GM12878 (cell line): ENCODE measurements at regions not wholly inside any gene's neighbourhood (a gene's known extent, or its start where the extent isn't known, plus 50 kb on each side); places are given as distances from the start of the nearest gene placed in this dataset.

Experiments
- ATAC-seq: fragments of 200-7000 bp; cut with Tn5 transposase; 3 replicates; pipeline ENCODE4 v1.9.1; 2020; ENCODE audit warnings: mild to moderate bottlenecking, moderate library complexity
- BruUV-seq: library from RNA; stranded (reverse); fragments of 400-500 nt; replicated peaks from 2 replicates; lab custom pipeline; 2021; lab: Mats Ljungman, UMichigan
- CTCF ChIA-PET: fragments of 300-600 bp; sonication (Branson Sonifier 250); formaldehyde crosslinking; extraction: SDS; loops from one replicate; lab custom pipeline; 2021; ENCODE audit warnings: inconsistent platforms; lab: Yijun Ruan, JAX
- POLR2A ChIA-PET: fragments of 350-600 bp; formaldehyde crosslinking; extraction: SDS; loops from one replicate; lab custom pipeline; 2021; ENCODE audit warnings: inconsistent platforms; lab: Charles Lee
- RAD21 ChIA-PET: fragments of 300-600 bp; sonication (Branson Sonifier 250); formaldehyde crosslinking; loops from one replicate; lab custom pipeline; 2023; ENCODE audit warnings: antibody characterized with exemption; ENCODE audit not compliant: unreplicated experiment; lab: Charles Lee
- SMC1A ChIA-PET: fragments of 300-600 bp; sonication (Branson Sonifier 250); formaldehyde crosslinking; loops from one replicate; lab custom pipeline; 2023; ENCODE audit not compliant: unreplicated experiment, uncharacterized antibody; lab: Charles Lee
- DNase-seq: peaks from one replicate; pipeline ENCODE4 v3.0.0-alpha.2; 2011; ENCODE audit warnings: low read depth, low spot score
- FAIRE-seq: peaks from 3 replicates; lab custom pipeline; 2011; peaks lifted over from hg19 to GRCh38; lab: Jason Lieb, UNC
- H2AFZ ChIP-seq: 2 replicates; pipeline ENCODE4 v1.6.0; 2011; ENCODE audit warnings: low read depth, low read length, control low read depth; ENCODE audit not compliant: control insufficient read depth
- H3K27ac ChIP-seq: 2 replicates; pipeline ENCODE4 v1.5.1; 2011; ENCODE audit warnings: control low read depth; ENCODE audit not compliant: control insufficient read depth, insufficient read depth
- H3K27me3 ChIP-seq, 2 experiments: replicated peaks in 1 of 2; 2 replicates each; pipeline versions ENCODE4 v1.6.0 to v1.6.1; 2011; ENCODE audit warnings: low read length in 1 of 2; ENCODE audit not compliant: control insufficient read depth in 2 of 2, insufficient read depth in 2 of 2
- H3K36me3 ChIP-seq, 2 experiments: 2 replicates each; pipeline ENCODE4 v1.5.1; 2011; ENCODE audit warnings: low read length in 1 of 2; ENCODE audit not compliant: control insufficient read depth in 2 of 2, insufficient read depth in 2 of 2
- H3K4me1 ChIP-seq: 2 replicates; pipeline ENCODE4 v1.6.1; 2011; ENCODE audit warnings: mild to moderate bottlenecking, low read length, moderate library complexity, mixed read lengths; ENCODE audit not compliant: control insufficient read depth, insufficient read depth
- H3K4me2 ChIP-seq: 2 replicates; pipeline ENCODE4 v1.6.0; 2011; ENCODE audit warnings: control low read depth; ENCODE audit not compliant: control insufficient read depth, insufficient read depth
- H3K4me3 ChIP-seq: fragments of 200-600 bp; sonication (generic); 2 replicates; pipeline ENCODE4 v1.5.1; 2016
- H3K79me2 ChIP-seq: 2 replicates; pipeline ENCODE4 v1.6.0; 2011; ENCODE audit warnings: low read length; ENCODE audit not compliant: control insufficient read depth, insufficient read depth
- H3K9ac ChIP-seq: 2 replicates; pipeline ENCODE4 v1.8.0; 2011; ENCODE audit warnings: low read length, control low read depth, mixed read lengths; ENCODE audit not compliant: control insufficient read depth, insufficient read depth
- H3K9me3 ChIP-seq: replicated peaks from 3 replicates; pipeline ENCODE4 v1.5.1; 2011; ENCODE audit warnings: mild to moderate bottlenecking, low read length; ENCODE audit not compliant: control insufficient read depth, insufficient read depth
- H4K20me1 ChIP-seq: 2 replicates; pipeline ENCODE4 v1.6.0; 2011; ENCODE audit not compliant: control insufficient read depth, insufficient read depth
- BMI1 ChIP-seq: fragments of 450-650 bp; IDR thresholded peaks from 2 replicates; pipeline ENCODE4 v1.6.1; 2016; ENCODE audit warnings: mild to moderate bottlenecking, moderate library complexity, borderline replicate concordance
- CEBPB ChIP-seq, 2 experiments: fragments of 150-350 bp in 1 of 2; IDR thresholded peaks; 2 replicates each; pipeline ENCODE4 v1.6.1; 2012 to 2014; ENCODE audit warnings: low read depth in 2 of 2, low read length in 2 of 2, borderline replicate concordance in 1 of 2, inconsistent platforms in 1 of 2
- CHD1 ChIP-seq: IDR thresholded peaks from 2 replicates; pipeline ENCODE4 v1.6.1; 2012; ENCODE audit warnings: low read depth, low read length, improper control_type of control experiment
- EZH2 ChIP-seq: IDR thresholded peaks from 2 replicates; pipeline ENCODE4 v1.6.1; 2012; ENCODE audit warnings: low read depth, mild to moderate bottlenecking, control low read depth, inconsistent platforms, low read length, borderline replicate concordance; ENCODE audit not compliant: control insufficient read depth
- HDAC6 ChIP-seq: fragments of 200-600 bp; sonication (generic); IDR thresholded peaks from one replicate; pipeline ENCODE4 v1.8.0; 2017; ENCODE audit warnings: antibody characterized with exemption; ENCODE audit not compliant: unreplicated experiment
- IKZF1 ChIP-seq: fragments of 450-650 bp; conservative IDR thresholded peaks from 2 replicates; pipeline ENCODE4 v1.6.1; 2017; ENCODE audit warnings: antibody characterized with exemption, mild to moderate bottlenecking
- IKZF2 ChIP-seq, 2 experiments: fragments of 450-650 bp; IDR thresholded peaks; 2 replicates each; pipeline ENCODE4 v1.6.1; 2017; ENCODE audit warnings: mild to moderate bottlenecking in 2 of 2, moderate library complexity in 2 of 2
- MTA2 ChIP-seq: fragments of 450-650 bp; IDR thresholded peaks from 2 replicates; pipeline ENCODE4 v1.6.1; 2016; ENCODE audit warnings: low read depth, mild to moderate bottlenecking, moderate library complexity
- MTA3 ChIP-seq: IDR thresholded peaks from 2 replicates; pipeline ENCODE4 v1.6.1; 2012; ENCODE audit warnings: low read length, inconsistent platforms, borderline replicate concordance
- RUNX3 ChIP-seq: IDR thresholded peaks from 2 replicates; pipeline ENCODE4 v1.6.1; 2012; ENCODE audit warnings: low read length, inconsistent platforms
- SMAD1 ChIP-seq: fragments of 450-650 bp; IDR thresholded peaks from 2 replicates; pipeline ENCODE4 v1.6.1; 2018; ENCODE audit warnings: mild to moderate bottlenecking, low read depth; ENCODE audit not compliant: partially characterized antibody
- SMAD5 ChIP-seq: IDR thresholded peaks from 2 replicates; pipeline ENCODE4 v1.6.1; 2016; ENCODE audit warnings: antibody characterized with exemption, low read depth
- SPI1 ChIP-seq: IDR thresholded peaks from 2 replicates; pipeline ENCODE4 v1.6.1; 2011; ENCODE audit warnings: low read depth, mild to moderate bottlenecking, low read length, moderate library complexity, borderline replicate concordance; ENCODE audit not compliant: insufficient read depth
- STAT1 ChIP-seq: fragments of 450-650 bp; conservative IDR thresholded peaks from 2 replicates; pipeline ENCODE4 v1.6.1; 2014; ENCODE audit warnings: antibody characterized with exemption, mild to moderate bottlenecking
- WGBS: methylation state at CpG from one replicate; pipeline ENCODE4 v1.1.6; 2016; ENCODE audit warnings: low lambda C conversion rate; ENCODE audit not compliant: insufficient replicate concordance, insufficient coverage; ENCODE audit errors: missing lambda C conversion rate; 5-methylcytosine and 5-hydroxymethylcytosine counted together
- in situ Hi-C: fragments of 300-500 bp; cut with MboI; formaldehyde crosslinking; loops from 9 replicates; pipeline ENCODE4 v1.14.3; 2018; ENCODE audit warnings: mixed read lengths
- intact Hi-C: fragments of 100-400 bp; cut with micrococcal nuclease; formaldehyde crosslinking; loops from one replicate; pipeline ENCODE4 v1.14.2; 2022; ENCODE audit not compliant: unreplicated experiment
- TF ChIP-seq, protein P1 (sequence below): fragments of 450-650 bp; conservative IDR thresholded peaks from 2 replicates; pipeline ENCODE4 v1.6.1; 2017; ENCODE audit warnings: mild to moderate bottlenecking, moderate library complexity
- TF ChIP-seq, protein P2 (sequence below), 3 experiments: IDR thresholded peaks in 2 of 3; conservative IDR thresholded peaks in 1 of 3; 2 replicates each; pipeline ENCODE4 v1.5.1; 2011; ENCODE audit warnings: low read depth in 3 of 3, low read length in 3 of 3, mild to moderate bottlenecking in 3 of 3, control low read depth in 2 of 3, moderate library complexity in 2 of 3, inconsistent platforms in 1 of 3, mixed read lengths in 1 of 3; ENCODE audit not compliant: control insufficient read depth in 2 of 3, insufficient read depth in 1 of 3; ENCODE audit errors: extremely low read depth in 1 of 3

DNA sequence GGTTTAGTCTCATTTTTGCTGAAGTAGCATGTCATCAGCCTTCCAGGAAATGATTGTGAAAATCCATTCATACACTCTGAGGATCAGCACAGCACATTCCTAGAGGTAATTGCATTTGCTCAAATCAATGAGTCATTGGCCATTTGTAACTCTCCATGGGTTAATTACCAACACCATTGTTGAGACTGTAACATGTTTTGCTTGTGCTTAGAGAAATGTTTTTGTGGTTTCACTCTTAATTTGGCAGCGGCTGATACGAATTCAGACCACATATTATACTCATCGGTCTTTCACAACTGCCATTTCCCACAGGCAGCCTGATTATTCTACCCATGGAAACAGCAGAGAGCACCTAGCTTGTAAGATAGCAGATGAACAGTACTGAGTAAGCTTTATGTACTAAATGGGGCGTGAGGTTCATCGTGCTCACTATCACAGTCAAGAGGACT, 110.3 kb downstream of the NHLRC3 start:
- H3K4me1 ChIP-seq: no peaks in the 10 kb centered on the region
- 0 out of 2 replicates have a peak overlapping the region, but pooled peaks have one; percentile 7 for H3K4me2 ChIP-seq
- H3K27me3 ChIP-seq: no peaks in the 10 kb centered on the region; a peak in 1 of 4 replicates
- no peaks in the 10 kb centered on the region for H3K36me3 ChIP-seq
- no TSS peak for BruUV-seq
- WGBS: 21% methylated on average over 5 of the region's 5 CpGs
- H3K79me2 ChIP-seq: no peaks in the 10 kb centered on the region
- no peak overlapping the region for H3K4me3 ChIP-seq
- FAIRE-seq (no peak), DNase-seq (no peak), ATAC-seq (peak; percentile 83)
- H4K20me1 ChIP-seq: no peaks in the 10 kb centered on the region
- intact Hi-C loops: loop anchor here (10.0 kb wide), 1 partner anchor 256 kb away; no protein-coding TSS in a partner anchor
- peak overlapping the region; percentile 17; the same call in 1 of the 2 replicates for H2AFZ ChIP-seq
- in situ Hi-C loops: loop anchor here (5.0 kb wide), 1 partner anchor 464 kb away; no protein-coding TSS in a partner anchor
- no peak overlapping the region for H3K9ac ChIP-seq
- CTCF ChIA-PET: interaction anchor here (0.6 to 7.3 kb wide), 6 partner anchors 10 to 468 kb away, joined by 3 to 112 read pairs (median 8); partner anchors contain the start of gene LHFPL6
- SMC1A ChIA-PET: interaction anchor here (0.7 to 4.8 kb wide), 7 partner anchors 9 to 468 kb away, joined by 3 to 51 read pairs (median 5); no protein-coding TSS in a partner anchor
- TF ChIP-seq MTA2: peak; percentile 75
- 0 out of 2 replicates have a peak, but pooled peaks have one; percentile 21 for TF ChIP-seq BMI1
- TF ChIP-seq EZH2: no peak
- no peak for TF ChIP-seq MTA3
- TF ChIP-seq, protein P1, sequence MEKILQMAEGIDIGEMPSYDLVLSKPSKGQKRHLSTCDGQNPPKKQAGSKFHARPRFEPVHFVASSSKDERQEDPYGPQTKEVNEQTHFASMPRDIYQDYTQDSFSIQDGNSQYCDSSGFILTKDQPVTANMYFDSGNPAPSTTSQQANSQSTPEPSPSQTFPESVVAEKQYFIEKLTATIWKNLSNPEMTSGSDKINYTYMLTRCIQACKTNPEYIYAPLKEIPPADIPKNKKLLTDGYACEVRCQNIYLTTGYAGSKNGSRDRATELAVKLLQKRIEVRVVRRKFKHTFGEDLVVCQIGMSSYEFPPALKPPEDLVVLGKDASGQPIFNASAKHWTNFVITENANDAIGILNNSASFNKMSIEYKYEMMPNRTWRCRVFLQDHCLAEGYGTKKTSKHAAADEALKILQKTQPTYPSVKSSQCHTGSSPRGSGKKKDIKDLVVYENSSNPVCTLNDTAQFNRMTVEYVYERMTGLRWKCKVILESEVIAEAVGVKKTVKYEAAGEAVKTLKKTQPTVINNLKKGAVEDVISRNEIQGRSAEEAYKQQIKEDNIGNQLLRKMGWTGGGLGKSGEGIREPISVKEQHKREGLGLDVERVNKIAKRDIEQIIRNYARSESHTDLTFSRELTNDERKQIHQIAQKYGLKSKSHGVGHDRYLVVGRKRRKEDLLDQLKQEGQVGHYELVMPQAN: no peak
- TF ChIP-seq IKZF1: peak; percentile 40
- TF ChIP-seq CHD1: no peak
- TF ChIP-seq, protein P2, sequence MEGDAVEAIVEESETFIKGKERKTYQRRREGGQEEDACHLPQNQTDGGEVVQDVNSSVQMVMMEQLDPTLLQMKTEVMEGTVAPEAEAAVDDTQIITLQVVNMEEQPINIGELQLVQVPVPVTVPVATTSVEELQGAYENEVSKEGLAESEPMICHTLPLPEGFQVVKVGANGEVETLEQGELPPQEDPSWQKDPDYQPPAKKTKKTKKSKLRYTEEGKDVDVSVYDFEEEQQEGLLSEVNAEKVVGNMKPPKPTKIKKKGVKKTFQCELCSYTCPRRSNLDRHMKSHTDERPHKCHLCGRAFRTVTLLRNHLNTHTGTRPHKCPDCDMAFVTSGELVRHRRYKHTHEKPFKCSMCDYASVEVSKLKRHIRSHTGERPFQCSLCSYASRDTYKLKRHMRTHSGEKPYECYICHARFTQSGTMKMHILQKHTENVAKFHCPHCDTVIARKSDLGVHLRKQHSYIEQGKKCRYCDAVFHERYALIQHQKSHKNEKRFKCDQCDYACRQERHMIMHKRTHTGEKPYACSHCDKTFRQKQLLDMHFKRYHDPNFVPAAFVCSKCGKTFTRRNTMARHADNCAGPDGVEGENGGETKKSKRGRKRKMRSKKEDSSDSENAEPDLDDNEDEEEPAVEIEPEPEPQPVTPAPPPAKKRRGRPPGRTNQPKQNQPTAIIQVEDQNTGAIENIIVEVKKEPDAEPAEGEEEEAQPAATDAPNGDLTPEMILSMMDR (IDR thresholded peaks at IDR 0.05 in 2 of 3, conservative IDR thresholded peaks at IDR 0.05 in 1 of 3; ENCODE audit: control insufficient read depth in 2 of 3, extremely low read depth in 1 of 3, insufficient read depth in 1 of 3, low read depth in 3 of 3, low read length in 3 of 3): no peak
- no peak for TF ChIP-seq CEBPB (IDR thresholded peaks at IDR 0.05; ENCODE audit: borderline replicate concordance in 1 of 2, low read depth in 2 of 2, low read length in 2 of 2)
- TF ChIP-seq STAT1: no peak
- peak; percentile 9 to 13; a peak in 1 of 4 replicates for TF ChIP-seq IKZF2 (IDR thresholded peaks at IDR 0.05)
- no peak for TF ChIP-seq SMAD1
- no peak for TF ChIP-seq HDAC6
- no peak for TF ChIP-seq SMAD5
- TF ChIP-seq SPI1: no peak
- peak; percentile 60 for TF ChIP-seq RUNX3
- H3K27ac ChIP-seq: no peak overlapping the region
- RAD21 ChIA-PET: interaction anchor here (0.8 to 2.3 kb wide), 7 partner anchors 48 to 468 kb away, joined by 3 to 9 read pairs (median 5); no protein-coding TSS in a partner anchor
- no peaks in the 10 kb centered on the region for H3K9me3 ChIP-seq
- POLR2A ChIA-PET: interaction anchor here (1.4 kb wide), 1 partner anchor 113 kb away, joined by 5 read pairs; no protein-coding TSS in a partner anchor
